ENCODE measurements at regions not wholly inside any gene's neighbourhood (a gene's known extent, or its start where the extent isn't known, plus 50 kb on each side); places are given as distances from the start of the nearest gene placed in this dataset.
"Not testable (repeated sequence)": the region's sequence is repeated elsewhere in the genome, so short reads cannot be mapped to it uniquely, and the experiment has no call there.

- no peak for DNase-seq
Observed at GRCh38 chr1:166630369-166630768, 208.9 kb upstream of the POGK start.

GRCh38 chr1:166638137-166638536 is 201.1 kb upstream of the POGK start:
- DNase-seq = no peak

- not testable (repeated sequence) for DNase-seq
Observed at GRCh38 chr1:166657228-166657627, 182.0 kb upstream of the POGK start.

DNA sequence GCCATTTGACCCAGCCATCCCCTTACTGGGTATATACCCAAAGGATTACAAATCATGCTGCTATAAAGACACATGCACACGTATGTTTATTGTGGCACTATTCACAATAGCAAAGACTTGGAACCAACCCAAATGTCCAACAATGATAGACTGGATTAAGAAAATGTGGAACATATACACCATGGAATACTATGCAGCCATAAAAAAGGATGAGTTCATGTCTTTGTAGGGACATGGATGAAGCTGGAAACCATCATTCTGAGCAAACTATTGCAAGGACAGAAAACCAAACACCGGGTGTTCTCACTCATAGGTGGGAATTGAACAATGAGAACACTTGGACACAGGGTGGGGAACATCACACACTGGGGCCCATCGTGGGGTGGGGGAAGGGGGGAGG is 172.5 kb upstream of the POGK start:
- not testable (repeated sequence) for DNase-seq

GRCh38 chr1:166667600-166667999 is 171.7 kb upstream of the POGK start:
- DNase-seq = not testable (repeated sequence)

- DNase-seq = no peak
Observed at GRCh38 chr1:166671627-166672026, 167.6 kb upstream of the POGK start.

DNA sequence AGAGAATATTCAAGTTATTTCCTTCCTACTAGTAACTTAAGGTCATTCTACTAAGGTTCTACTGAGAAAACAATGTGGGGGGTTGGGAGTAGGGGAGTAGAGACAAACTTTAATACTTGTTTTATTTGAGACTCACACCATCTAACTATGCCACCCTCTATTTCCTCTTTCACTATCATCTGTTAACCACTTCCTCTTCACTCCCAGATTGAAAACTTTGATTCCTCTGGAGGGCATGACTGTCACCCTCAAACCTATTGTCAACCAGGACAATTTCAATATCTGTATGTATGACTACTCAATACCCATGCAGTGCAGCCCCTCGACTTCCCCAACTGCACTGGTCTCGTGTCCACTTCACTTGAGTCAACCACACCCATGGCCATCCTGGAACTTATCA is 165.6 kb upstream of the POGK start:
- no peak for DNase-seq

DNA sequence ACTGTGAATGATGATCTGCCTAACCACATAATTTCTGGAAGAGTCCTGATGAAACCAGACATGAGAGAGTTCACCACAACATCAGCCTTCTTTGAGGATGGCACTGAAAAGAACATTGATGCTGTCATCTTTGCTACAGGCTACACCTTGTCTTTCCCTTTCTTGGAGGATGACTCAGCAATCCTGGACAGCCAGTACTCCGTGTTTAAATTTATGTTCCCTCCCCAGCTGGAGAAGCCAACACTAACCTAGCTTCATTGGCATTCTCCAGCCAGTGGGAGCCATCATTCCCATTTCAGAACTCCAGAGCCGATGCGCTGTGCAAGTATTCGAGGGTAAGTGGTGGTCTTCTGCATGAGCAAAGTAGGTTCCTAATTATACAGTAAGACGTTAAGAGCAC is 164.1 kb upstream of the POGK start:
- no peak for DNase-seq

DNA sequence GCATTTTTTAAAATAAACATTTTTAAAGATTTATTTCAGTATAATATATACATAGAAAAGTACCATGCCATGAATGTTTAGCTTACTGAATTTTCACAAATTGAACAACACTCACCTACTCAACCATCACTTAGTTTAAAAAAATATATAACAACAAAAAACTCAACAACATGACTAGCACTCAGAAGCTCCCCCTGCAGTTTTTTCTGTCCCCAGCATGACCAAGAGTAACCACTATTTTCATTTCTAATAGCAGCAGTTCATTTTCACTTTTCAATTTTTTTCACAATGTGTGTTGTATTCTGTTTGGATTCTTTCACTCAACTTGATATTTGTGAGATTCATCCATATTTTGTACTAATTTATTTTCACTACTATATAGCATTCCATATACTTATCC is 162.3 kb upstream of the POGK start:
- DNase-seq = no peak

- DNase-seq = no peak
Observed at GRCh38 chr1:166679369-166679768, 159.9 kb upstream of the POGK start.

DNA sequence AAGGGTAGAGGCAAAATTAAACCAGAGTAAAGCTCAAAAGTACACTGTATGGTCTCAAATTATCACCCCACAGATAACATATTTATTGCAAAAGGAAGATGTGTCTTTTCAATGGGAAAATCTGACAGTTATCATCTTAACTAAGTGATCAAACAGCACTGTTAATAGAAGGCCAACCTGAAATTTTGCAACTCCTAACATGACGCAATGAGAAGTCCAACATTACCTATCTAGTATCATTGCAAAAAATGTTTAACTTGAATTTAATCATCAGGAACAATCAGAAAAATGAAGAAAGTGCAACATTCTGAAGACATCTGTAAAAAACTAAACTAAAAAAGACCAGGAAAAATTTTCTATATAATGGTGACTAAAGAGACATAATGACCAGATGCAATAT is 156.7 kb upstream of the POGK start:
- DNase-seq = no peak

DNA sequence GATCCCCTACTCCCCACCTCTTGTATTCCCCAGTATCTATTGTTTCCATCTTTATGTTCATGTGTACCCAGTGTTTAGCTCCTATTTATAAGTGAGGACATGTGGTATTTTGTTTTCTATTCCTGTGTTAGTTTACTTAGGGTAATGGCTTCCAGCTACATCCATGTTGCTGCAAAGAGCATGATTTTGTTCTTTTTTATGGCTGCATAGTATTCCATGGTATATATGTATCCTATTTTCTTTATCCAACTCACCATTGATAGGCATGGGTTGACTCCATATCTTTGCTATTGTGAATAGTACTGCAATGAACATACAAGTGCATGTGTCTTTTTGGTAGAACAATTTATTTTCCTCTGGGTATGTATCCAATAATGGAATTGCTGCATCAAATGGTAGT is 154.6 kb upstream of the POGK start:
- DNase-seq = not testable (repeated sequence)

DNA sequence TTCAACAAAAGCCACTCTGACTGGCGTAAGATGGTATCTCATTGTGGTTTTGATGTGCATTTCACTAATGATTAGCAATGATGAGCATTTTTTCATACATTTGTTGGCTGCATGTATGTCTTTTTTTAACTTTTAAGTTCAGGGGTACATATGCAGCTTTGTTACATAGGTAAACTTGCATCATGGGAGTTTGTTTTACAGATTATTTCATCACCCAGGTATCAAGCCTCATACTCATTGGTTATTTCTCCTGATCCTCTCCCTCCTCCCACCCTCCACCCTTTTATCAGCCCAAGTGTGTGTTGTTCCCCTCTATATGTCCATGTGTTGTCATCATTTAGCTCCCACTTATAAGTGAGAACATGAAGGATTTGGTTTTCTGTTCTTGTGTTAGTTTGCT is 154.1 kb upstream of the POGK start:
- DNase-seq = no peak

DNA sequence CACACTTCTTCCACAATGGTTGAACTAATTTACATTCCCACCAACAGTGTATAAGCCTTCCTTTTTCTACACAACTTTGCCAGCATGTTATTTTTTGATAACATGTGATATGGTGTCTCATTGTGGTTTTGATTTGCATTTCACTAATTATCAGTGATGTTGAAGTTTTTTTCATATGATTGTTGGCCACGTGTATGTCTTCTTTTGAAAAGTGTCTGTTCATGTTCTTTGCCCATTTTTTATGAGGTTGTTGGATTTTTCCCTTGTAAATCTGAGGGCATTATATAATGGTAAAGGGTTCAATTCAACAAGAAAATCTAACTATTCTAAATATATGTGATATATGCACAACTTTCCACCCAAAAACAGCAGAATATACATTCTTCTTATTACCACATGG is 153.4 kb upstream of the POGK start:
- not testable (repeated sequence) for DNase-seq

DNA sequence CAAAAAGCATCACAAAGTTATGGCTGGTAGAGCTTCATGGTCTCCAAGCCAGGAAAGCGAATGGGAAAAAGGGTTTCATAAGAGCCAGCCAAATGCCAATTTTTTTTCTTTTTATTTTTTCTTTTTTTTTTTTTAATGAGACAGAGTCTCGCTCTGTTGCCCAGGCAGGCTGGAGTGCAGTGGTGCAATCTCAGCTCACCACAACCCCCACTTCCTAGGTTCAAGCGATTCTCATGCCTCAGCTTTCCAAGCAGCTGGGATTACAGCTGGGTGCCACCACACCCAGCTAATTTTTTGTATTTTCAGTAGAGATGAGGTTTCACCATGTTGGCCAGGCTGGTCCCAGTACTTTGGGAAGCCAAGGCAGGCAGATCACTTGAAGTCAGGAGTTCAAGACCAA is 148.7 kb upstream of the POGK start:
- not testable (repeated sequence) for DNase-seq

DNA sequence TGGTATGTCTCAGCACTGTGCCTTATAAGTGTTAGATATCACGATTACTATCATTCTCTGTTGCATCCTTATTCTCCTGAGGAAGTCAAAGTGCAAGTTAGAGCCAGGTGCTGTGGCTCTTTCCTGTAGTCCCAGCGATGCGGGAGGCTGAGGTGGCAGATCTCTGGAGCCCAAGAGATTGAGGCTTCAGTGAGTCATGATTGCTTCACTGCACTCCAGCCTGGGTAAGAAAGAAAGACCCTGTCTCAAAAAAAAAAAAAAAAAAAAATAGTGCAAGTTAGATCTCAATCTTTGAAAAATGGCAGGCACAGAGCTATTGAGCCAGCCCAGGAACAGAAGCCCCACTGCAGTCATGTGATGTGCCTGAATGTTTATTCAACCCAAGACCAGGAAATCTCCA is 147.8 kb upstream of the POGK start:
- no peak for DNase-seq

DNA sequence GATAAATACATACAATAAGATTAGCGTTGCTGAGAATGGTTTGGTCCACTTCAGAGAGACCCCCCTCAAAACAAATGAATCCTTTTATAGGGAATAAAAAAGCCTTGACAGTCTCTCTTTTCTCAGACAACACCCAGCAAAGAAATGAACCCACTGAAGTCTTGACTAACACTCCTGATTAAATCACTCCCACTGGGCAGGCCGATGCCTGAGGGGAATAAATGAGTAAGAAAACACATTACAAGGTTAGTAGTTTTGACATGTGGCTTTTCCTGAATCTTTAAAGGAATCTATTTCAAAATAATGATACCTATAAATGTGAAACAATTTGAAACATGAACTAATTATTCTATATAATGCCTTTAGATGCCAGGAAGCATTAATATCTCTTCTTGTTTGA is 146.9 kb upstream of the POGK start:
- DNase-seq = no peak

- no peak for DNase-seq
Observed at GRCh38 chr1:166693158-166693557, 146.1 kb upstream of the POGK start.

DNA sequence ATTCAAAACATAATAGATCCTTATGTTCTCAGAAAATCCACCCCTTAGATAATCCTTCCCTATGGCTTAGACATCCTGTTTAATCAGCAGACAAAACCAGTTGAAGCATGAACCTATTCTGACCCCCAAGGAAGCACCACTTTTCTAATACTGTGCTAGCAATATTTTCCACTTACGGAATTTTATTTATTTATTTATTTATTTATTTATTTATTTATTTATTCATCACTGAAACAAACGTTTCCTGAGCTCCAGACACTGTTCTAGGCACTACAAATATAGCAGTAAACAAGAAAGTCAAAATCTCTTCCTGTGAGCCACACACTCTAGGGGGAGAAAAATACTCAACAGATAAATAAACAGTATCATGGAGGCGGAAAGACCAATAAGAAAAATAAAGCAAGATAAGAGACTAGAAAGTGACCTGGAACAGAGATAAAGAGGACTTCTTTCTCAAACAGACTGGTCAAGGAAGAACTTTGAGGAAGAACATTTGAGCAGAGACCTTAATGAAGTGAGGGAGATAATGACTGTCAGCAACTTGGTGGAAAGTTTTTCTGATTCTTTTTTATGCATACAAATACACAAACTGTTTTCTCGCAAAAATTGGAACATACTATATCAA is 145.5 kb upstream of the POGK start:
- DNase-seq = no peak

DNA sequence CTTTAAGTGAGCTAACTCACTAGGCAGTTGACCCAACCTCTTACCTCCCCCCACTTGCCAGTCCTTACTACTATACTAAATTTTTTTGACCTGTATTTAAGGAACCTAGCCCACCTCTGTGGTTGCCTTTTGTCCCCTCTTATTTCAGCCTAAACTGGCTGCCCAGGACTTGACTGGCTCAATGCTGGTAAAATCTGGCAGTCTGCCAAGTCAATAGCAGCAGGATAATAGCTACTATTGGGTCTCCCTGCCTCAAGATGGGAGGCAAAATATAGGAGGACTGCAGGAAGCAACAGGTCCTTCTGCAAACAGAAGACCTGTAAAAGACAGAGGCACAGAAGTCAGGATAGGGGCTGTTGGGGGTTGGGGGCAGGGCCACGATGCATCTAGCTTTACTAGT is 144.2 kb upstream of the POGK start:
- peak; percentile 0 for DNase-seq

DNA sequence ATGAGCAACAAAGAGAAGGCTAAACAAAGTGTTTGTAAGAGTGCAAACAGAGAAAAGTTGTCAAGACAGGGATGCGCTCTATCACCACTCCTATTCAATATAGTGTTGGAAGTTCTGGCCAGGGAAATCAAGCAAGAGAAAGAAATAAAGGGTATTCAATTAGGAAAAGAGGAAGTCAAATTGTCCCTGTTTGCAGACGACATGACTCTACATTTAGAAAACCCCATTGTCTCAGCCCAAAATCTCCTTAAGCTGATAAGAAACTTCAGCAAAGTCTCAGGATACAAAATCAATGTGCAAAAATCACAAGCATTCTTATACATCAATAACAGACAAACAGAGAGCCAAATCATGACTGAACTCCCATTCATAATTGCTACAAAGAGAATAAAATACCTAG is 143.4 kb upstream of the POGK start:
- not testable (repeated sequence) for DNase-seq

DNA sequence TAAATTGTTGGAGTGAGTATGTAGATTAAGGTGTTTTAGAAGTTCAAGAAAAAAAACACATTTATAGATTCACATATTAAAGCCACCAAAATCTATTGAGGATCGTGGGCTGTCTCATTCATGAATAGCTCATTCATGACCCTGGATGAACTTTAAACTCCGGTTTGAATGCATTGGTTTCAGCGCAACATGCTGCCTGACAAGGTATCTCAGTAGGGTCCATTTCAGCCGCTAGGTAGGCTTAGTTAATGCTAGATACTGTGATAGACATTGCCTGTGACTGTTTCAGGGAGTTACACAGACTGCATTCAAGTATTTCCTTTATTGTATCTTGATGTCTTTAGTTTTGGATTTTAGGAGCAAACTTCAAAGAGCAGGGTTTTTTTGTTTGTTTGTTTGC is 140.5 kb upstream of the POGK start:
- DNase-seq = no peak

GRCh38 chr1:166699613-166700012 is 139.7 kb upstream of the POGK start:
- DNase-seq = no peak

GRCh38 chr1:166700696-166701095 is 138.6 kb upstream of the POGK start:
- no peak for DNase-seq

DNA sequence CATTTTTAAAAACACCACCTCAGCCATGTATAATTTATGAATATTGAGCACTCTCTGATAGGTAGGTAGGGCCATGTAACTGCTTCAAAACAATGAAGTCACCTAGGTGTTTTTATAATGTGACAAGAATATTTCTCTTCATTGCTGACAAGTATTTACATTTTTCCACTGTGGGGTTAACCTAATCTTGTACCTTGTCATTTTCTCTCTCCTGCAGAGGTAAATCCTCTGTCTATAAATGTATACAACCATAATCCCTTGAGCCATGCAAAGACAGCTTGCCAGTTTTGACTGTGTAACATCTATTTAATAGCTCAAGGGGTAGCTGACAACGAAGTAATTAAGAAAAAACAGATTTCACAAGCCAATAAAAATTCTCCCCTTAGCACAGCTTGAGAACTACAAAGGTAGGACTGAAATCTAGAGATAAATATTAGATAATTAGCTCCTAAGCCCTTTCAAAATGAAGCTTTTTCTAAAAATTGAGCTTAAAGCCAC is 137.6 kb upstream of the POGK start:
- DNase-seq = no peak

GRCh38 chr1:166703141-166703540 is 136.1 kb upstream of the POGK start:
- no peak for DNase-seq
